Heart left ventricle (tissue), 16 donors: ENCODE measurements at regions not wholly inside any gene's neighbourhood (a gene's known extent, or its start where the extent isn't known, plus 50 kb on each side); places are given as distances from the start of the nearest gene placed in this dataset.

Experiments used
- ATAC-seq, 4 donors: fragments of 200-7000 bp; cut with Tn5 transposase; one replicate each; pipeline ENCODE4 v1.9.1; 2020 to 2022; ENCODE audit warnings: moderate library complexity in 4 of 4, mild to moderate bottlenecking in 3 of 4, moderate number of reproducible peaks in 1 of 4
- DNase-seq, 5 donors: peaks; one replicate each; pipeline ENCODE4 v3.0.0-alpha.2; 2020
- H3K27ac ChIP-seq, 12 donors: fragments of 200-600 bp; sonication (generic) in 4 of 12; one replicate each; pipeline versions ENCODE4 v1.5.0 to v1.8.0; 2016 to 2022; ENCODE audit warnings: mild to moderate bottlenecking in 2 of 12
- H3K27me3 ChIP-seq, 9 donors: fragments of 200-600 bp; sonication (generic) in 2 of 9; one replicate each; pipeline versions ENCODE4 v1.5.1 to v1.8.0; 2016 to 2022; ENCODE audit warnings: mild to moderate bottlenecking in 3 of 9
- H3K36me3 ChIP-seq, 9 donors: fragments of 200-600 bp; sonication (generic) in 2 of 9; one replicate each; pipeline versions ENCODE4 v1.5.0 to v1.8.0; 2018 to 2022; ENCODE audit warnings: mild to moderate bottlenecking in 2 of 9
- H3K4me1 ChIP-seq, 12 donors: fragments of 200-600 bp; sonication (generic) in 4 of 12; one replicate each; pipeline versions ENCODE4 v1.5.0 to v1.8.0; 2016 to 2022; ENCODE audit warnings: mild to moderate bottlenecking in 3 of 12
- H3K4me3 ChIP-seq, 12 donors: fragments of 200-600 bp; sonication (generic) in 4 of 12; one replicate each; pipeline versions ENCODE4 v1.5.0 to v1.8.0; 2017 to 2022; ENCODE audit warnings: mild to moderate bottlenecking in 9 of 12, moderate library complexity in 4 of 12
- H3K9me3 ChIP-seq, 12 donors: fragments of 200-600 bp; sonication (generic) in 4 of 12; one replicate each; pipeline versions ENCODE4 v1.5.0 to v1.8.0; 2016 to 2022; ENCODE audit warnings: mild to moderate bottlenecking in 1 of 12
- POLR2A ChIP-seq, 2 donors: fragments of 450-650 bp; IDR thresholded peaks; one replicate each; pipeline ENCODE4 v1.6.1; 2017; ENCODE audit warnings: antibody characterized with exemption in 2 of 2, mild to moderate bottlenecking in 2 of 2, moderate library complexity in 2 of 2
- WGBS, 4 donors: extraction: QIAGEN DNeasy Blood & Tissue Kit in 2 of 4; methylation state at CpG; one replicate each; pipeline versions ENCODE4 v1.1.5 to v1.1.7; 2013 to 2018; 5-methylcytosine and 5-hydroxymethylcytosine counted together
- intact Hi-C, 10 donors: fragments of 100-400 bp; cut with DNase I; formaldehyde crosslinking; loops; one replicate each; pipeline versions ENCODE4 v1.11.1 to v1.14.2; 2022
- TF ChIP-seq, protein P1 (sequence below), 12 donors: fragments of 200-600 bp; sonication (generic) in 4 of 12; IDR thresholded peaks; one replicate each; pipeline versions ENCODE4 v1.5.0 to v1.8.0; 2018 to 2022; ENCODE audit warnings: antibody characterized with exemption in 12 of 12, mild to moderate bottlenecking in 5 of 12
- donor health status: ischemic (EF 13 %, LVEDD 7.1; RV severe dilation, severe dysfunction).
- donor health status: healthy with polysubstance abuse.
- donor health status: DM: no; HTN: yes; CAD: no.
- donor health status: DM: no; HTN: no; CAD: no.
- donor health status: ischemic (EF 25% LVEDD 6.9; RV normal size, moderate dysfunction).
- donor health status: ischemic (EF 25% LVEDD 5.7; RV mildly dilated, moderate dysfunction).
- donor health status: healthy.
- donor health status: DM: yes; HTN: yes; CAD: no.
- donor health status: ischemic (EF 35%, LVEDD 5.7; RV mildly dilated, moderate dysfunction).
- donor health status: nonischemic (EF 11% LVEDD 7.7; RV severe dilation, severe dysfunction).
- donor health status: DM: yes; HTN: yes; CAD: no.
- donor health status: PGD.
- donor health status: ischemic (EF 29% LVEDD 5.4; RV normal size, mild dysfunction).
- donor health status: nonischemic (EF 23%, LVEDD 6.1; RV moderate dilation, normal function).

DNA sequence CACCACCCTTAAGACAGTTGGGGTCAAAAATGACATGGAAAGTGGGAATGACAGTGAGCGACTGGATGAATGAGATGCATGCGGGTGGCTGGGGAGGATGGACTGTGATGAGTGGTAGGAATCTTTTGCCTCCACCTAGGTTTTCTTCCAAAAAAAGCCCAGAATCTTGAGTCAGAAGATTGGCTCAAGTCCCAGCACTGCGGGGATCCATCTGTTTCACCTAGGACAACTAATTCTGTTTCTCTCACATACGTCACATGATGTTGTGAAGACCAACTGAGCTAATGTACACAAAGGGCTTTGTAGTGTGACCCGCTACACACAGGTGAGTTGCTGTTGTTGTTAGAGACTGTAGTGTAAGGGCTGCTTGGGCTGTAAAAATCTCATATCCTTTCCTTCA, 58.5 kb upstream of the SLC35B4 start:
- Histone ChIP-seq H3K27ac (no peak overlapping the region), H3K9me3 (no peaks in the 10 kb centered on the region), H3K27me3 (peaks cover 0 to 11% (median 0%) of the 10 kb centered on the region in 9 donors), H3K4me1 (no peaks in the 10 kb centered on the region), H3K36me3 (no peaks in the 10 kb centered on the region), H3K4me3 (no peak overlapping the region)
- ATAC-seq = no peak
- 87 to 94% (median 91%) methylated on average over 5 of the region's 5 CpGs for WGBS, 4 donors
- TF ChIP-seq, protein P1, sequence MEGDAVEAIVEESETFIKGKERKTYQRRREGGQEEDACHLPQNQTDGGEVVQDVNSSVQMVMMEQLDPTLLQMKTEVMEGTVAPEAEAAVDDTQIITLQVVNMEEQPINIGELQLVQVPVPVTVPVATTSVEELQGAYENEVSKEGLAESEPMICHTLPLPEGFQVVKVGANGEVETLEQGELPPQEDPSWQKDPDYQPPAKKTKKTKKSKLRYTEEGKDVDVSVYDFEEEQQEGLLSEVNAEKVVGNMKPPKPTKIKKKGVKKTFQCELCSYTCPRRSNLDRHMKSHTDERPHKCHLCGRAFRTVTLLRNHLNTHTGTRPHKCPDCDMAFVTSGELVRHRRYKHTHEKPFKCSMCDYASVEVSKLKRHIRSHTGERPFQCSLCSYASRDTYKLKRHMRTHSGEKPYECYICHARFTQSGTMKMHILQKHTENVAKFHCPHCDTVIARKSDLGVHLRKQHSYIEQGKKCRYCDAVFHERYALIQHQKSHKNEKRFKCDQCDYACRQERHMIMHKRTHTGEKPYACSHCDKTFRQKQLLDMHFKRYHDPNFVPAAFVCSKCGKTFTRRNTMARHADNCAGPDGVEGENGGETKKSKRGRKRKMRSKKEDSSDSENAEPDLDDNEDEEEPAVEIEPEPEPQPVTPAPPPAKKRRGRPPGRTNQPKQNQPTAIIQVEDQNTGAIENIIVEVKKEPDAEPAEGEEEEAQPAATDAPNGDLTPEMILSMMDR (IDR thresholded peaks at IDR 0.05) = no peak
- no peak for TF ChIP-seq POLR2A (IDR thresholded peaks at IDR 0.05)
- intact Hi-C loops = no loop called here
- no peak for DNase-seq

DNA sequence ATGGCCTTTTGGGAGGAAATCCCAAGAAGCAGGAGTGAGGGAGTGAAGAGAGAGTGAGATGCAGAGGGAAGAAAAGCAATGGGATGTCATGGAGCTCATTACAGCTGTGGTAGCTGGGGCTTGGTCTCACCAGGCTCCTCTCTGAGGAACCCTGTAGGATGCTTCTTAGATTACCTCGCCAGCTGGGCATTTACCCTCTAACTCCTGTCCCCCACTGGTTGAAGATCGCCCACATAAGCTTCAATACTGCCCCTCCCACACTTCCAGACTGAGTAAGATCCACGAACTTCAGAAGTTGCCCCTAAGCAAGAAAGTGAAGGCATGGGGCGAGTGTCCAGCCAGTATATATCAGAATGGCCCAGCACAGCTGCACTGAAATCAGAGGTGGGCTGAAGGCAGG, 58.1 kb upstream of the SLC35B4 start:
- intact Hi-C loops = no loop called here
- TF ChIP-seq, protein P1 (IDR thresholded peaks at IDR 0.05) = no peak
- TF ChIP-seq POLR2A (IDR thresholded peaks at IDR 0.05) = no peak
- ATAC-seq = no peak
- WGBS, 4 donors = 73 to 86% (median 77%) methylated on average over 4 of the region's 4 CpGs
- H3K9me3 ChIP-seq = no peaks in the 10 kb centered on the region
- H3K27ac ChIP-seq = no peak overlapping the region
- H3K4me1 ChIP-seq = no peaks in the 10 kb centered on the region
- H3K4me3 ChIP-seq = no peak overlapping the region
- DNase-seq = no peak
- no peaks in the 10 kb centered on the region for H3K36me3 ChIP-seq
- H3K27me3 ChIP-seq = peaks cover 0 to 13% (median 0%) of the 10 kb centered on the region in 9 donors

DNA sequence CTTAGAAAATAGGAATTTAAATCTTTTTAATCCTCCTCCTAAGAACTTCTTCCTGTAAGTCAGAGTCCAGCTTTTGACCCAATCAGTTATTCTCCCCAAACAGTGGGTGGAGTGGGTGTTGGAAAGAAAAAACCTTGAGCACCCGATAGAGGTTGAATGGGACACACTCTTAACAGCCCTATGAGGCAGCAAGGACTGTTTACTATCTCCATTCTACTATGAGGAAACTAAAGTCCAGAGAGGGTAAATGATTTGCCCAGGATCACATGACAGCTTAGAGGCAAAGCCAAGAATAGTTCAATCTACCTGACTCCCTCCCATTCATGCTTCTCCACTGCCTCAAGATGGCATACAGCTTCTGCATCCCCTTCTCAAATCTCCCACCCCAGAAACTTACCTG, 57.6 kb upstream of the SLC35B4 start:
- DNase-seq = no peak
- H3K27me3 ChIP-seq = peaks cover 0 to 14% (median 0%) of the 10 kb centered on the region in 9 donors
- no peaks in the 10 kb centered on the region for H3K9me3 ChIP-seq
- peaks cover 0 to 3% (median 0%) of the 10 kb centered on the region in 12 donors for H3K4me1 ChIP-seq
- H3K36me3 ChIP-seq = no peaks in the 10 kb centered on the region
- H3K27ac ChIP-seq = no peak overlapping the region
- ATAC-seq = no peak
- no peak for TF ChIP-seq POLR2A (IDR thresholded peaks at IDR 0.05)
- TF ChIP-seq, protein P1 (IDR thresholded peaks at IDR 0.05) = no peak
- intact Hi-C loops = no loop called here
- H3K4me3 ChIP-seq = no peak overlapping the region
- WGBS, 4 donors = 86 to 96% (median 91%) methylated on average over 1 of the region's 1 CpG

DNA sequence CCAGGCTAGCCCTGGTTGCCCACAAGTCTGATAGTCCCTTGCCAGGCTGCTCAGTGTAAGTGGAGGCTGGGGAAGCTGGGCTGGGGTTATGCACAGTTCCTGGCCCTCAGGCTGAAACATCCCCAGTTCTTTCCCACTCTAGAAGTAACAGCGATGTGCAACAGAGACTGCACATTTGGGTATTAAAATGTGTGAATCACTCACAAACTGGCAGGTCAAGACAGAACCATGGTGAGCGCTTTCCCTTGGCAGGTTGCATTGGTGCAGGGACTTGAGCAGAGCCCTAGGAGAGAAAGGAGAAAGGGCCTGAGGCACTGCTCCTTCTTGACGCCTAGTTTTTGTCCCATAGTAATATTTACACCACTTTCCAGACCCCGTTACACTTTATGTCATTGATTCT, 56.1 kb upstream of the SLC35B4 start:
- H3K27ac ChIP-seq = no peak overlapping the region
- H3K4me3 ChIP-seq = no peak overlapping the region
- H3K36me3 ChIP-seq = no peaks in the 10 kb centered on the region
- WGBS, 4 donors = 89 to 98% (median 92%) methylated on average over 4 of the region's 4 CpGs
- DNase-seq (no peak), ATAC-seq (no peak)
- peaks cover 0 to 14% (median 0%) of the 10 kb centered on the region in 9 donors for H3K27me3 ChIP-seq
- intact Hi-C loops = no loop called here
- TF ChIP-seq, protein P1 (IDR thresholded peaks at IDR 0.05) = no peak
- TF ChIP-seq POLR2A (IDR thresholded peaks at IDR 0.05) = no peak
- no peaks in the 10 kb centered on the region for H3K9me3 ChIP-seq
- peaks cover 0 to 7% (median 0%) of the 10 kb centered on the region in 12 donors for H3K4me1 ChIP-seq
